ENCODE measurements at regions not wholly inside any gene's neighbourhood (a gene's known extent, or its start where the extent isn't known, plus 50 kb on each side); places are given as distances from the start of the nearest gene placed in this dataset.

DNA sequence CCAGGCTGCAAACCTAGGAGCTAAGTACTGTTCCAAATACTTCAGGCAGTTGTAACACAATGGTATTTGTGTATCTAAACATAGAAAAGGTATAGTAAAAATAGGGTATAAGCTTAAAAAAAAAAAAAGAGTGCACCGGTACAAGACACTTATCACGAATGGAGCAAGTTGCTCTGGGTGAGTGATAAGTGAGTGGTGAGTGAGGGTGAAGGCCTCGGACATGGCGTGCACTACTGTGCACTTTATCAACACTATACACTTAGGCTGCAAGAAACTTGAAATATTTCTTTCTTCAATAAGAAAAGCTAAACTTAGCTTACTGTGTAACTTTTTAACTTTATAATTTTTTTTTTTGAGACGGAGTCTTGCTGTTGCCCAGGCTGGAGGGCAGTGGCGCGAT, 159.5 kb upstream of the PDE10A start:
- no peaks in the 10 kb centered on the region for H3K9me3 Mint-ChIP-seq (ENCODE audit: unreplicated experiment)
- peaks cover 4% of the 10 kb centered on the region for H3K4me1 Mint-ChIP-seq (ENCODE audit: unreplicated experiment)
- DNase-seq (ENCODE audit: low spot score): no peak
- no peaks in the 10 kb centered on the region for H3K27me3 Mint-ChIP-seq (ENCODE audit: unreplicated experiment)
- no peak overlapping the region for H3K27ac Mint-ChIP-seq (ENCODE audit: unreplicated experiment)
- H3K36me3 Mint-ChIP-seq (ENCODE audit: low read depth, unreplicated experiment): no peaks in the 10 kb centered on the region
- TF ChIP-seq, protein P1, sequence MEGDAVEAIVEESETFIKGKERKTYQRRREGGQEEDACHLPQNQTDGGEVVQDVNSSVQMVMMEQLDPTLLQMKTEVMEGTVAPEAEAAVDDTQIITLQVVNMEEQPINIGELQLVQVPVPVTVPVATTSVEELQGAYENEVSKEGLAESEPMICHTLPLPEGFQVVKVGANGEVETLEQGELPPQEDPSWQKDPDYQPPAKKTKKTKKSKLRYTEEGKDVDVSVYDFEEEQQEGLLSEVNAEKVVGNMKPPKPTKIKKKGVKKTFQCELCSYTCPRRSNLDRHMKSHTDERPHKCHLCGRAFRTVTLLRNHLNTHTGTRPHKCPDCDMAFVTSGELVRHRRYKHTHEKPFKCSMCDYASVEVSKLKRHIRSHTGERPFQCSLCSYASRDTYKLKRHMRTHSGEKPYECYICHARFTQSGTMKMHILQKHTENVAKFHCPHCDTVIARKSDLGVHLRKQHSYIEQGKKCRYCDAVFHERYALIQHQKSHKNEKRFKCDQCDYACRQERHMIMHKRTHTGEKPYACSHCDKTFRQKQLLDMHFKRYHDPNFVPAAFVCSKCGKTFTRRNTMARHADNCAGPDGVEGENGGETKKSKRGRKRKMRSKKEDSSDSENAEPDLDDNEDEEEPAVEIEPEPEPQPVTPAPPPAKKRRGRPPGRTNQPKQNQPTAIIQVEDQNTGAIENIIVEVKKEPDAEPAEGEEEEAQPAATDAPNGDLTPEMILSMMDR (IDR thresholded peaks at IDR 0.05; ENCODE audit: unreplicated experiment): no peak
- H3K4me3 Mint-ChIP-seq (ENCODE audit: unreplicated experiment): no peak overlapping the region

DNA sequence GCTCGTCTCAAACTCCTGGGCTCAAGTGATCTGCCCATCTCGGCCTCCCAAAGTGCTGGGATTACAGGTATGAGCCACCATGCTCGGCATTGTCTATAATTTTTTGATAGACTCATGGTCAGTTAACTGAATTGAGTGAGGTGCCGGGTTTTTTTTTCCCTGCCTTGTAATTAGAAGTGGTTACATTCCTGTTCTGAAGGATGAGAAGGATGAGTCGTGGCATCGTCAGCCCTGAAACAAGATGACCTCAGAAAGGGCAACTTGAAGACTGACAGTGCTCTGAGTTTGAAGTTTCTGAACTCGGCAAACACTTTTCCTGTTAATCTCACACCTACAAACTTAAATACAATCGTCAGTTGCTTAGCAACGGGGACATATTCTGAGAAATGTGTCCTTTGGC, 158.7 kb upstream of the PDE10A start:
- H3K27ac Mint-ChIP-seq (ENCODE audit: unreplicated experiment): no peak overlapping the region
- peaks cover 4% of the 10 kb centered on the region for H3K4me1 Mint-ChIP-seq (ENCODE audit: unreplicated experiment)
- DNase-seq (ENCODE audit: low spot score): no peak
- no peaks in the 10 kb centered on the region for H3K36me3 Mint-ChIP-seq (ENCODE audit: low read depth, unreplicated experiment)
- TF ChIP-seq, protein P1 (IDR thresholded peaks at IDR 0.05; ENCODE audit: unreplicated experiment): no peak
- no peaks in the 10 kb centered on the region for H3K9me3 Mint-ChIP-seq (ENCODE audit: unreplicated experiment)
- no peaks in the 10 kb centered on the region for H3K27me3 Mint-ChIP-seq (ENCODE audit: unreplicated experiment)
- no peak overlapping the region for H3K4me3 Mint-ChIP-seq (ENCODE audit: unreplicated experiment)

DNA sequence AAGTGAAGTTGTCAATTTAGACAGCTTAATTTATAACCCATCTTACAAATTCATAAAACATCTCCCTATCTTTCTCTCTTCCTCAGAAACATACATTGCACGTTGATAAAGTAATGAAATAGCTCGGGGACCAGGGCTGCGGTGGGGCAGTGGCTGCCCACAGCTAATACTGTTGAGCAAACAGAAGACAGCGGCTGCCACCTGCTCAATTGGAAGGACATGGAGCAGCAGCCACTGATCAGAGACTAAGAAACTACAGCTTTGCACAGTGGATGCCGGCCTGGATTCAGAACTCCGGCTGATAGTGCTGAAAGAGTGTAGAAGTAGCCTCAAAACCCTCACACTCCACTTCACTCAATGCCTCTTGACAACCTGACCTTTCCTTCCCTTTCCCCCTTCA, 157.9 kb upstream of the PDE10A start:
- H3K4me3 Mint-ChIP-seq (ENCODE audit: unreplicated experiment): no peak overlapping the region
- no peak for DNase-seq (ENCODE audit: low spot score)
- H3K4me1 Mint-ChIP-seq (ENCODE audit: unreplicated experiment): peaks cover 2% of the 10 kb centered on the region
- no peaks in the 10 kb centered on the region for H3K36me3 Mint-ChIP-seq (ENCODE audit: low read depth, unreplicated experiment)
- H3K27me3 Mint-ChIP-seq (ENCODE audit: unreplicated experiment): peaks cover 3% of the 10 kb centered on the region
- no peak overlapping the region for H3K27ac Mint-ChIP-seq (ENCODE audit: unreplicated experiment)
- no peaks in the 10 kb centered on the region for H3K9me3 Mint-ChIP-seq (ENCODE audit: unreplicated experiment)
- TF ChIP-seq, protein P1 (IDR thresholded peaks at IDR 0.05; ENCODE audit: unreplicated experiment): no peak

DNA sequence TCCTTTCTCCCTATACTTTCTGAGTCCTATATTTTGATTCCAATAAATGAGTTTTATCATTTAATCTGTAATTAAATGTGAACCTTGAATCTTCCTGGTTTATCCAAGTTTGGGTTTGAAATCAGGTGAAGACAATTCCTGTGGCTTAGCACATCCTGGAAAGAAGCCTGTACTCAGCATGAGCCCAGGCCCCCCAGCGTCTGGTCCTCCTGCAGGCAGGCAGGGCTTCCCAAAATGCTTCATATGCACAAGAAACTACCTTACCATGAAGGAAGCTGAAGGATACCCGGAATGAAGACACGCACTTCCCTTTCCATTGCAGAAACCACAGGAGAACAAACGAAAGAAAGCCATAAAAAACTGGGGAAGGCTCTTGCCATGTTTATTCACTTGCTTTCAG, 157.4 kb upstream of the PDE10A start:
- H3K4me1 Mint-ChIP-seq (ENCODE audit: unreplicated experiment): peaks cover 2% of the 10 kb centered on the region
- no peak for DNase-seq (ENCODE audit: low spot score)
- no peaks in the 10 kb centered on the region for H3K9me3 Mint-ChIP-seq (ENCODE audit: unreplicated experiment)
- no peaks in the 10 kb centered on the region for H3K36me3 Mint-ChIP-seq (ENCODE audit: low read depth, unreplicated experiment)
- H3K27ac Mint-ChIP-seq (ENCODE audit: unreplicated experiment): no peak overlapping the region
- H3K27me3 Mint-ChIP-seq (ENCODE audit: unreplicated experiment): peaks cover 3% of the 10 kb centered on the region
- H3K4me3 Mint-ChIP-seq (ENCODE audit: unreplicated experiment): no peak overlapping the region
- TF ChIP-seq, protein P1 (IDR thresholded peaks at IDR 0.05; ENCODE audit: unreplicated experiment): no peak

DNA sequence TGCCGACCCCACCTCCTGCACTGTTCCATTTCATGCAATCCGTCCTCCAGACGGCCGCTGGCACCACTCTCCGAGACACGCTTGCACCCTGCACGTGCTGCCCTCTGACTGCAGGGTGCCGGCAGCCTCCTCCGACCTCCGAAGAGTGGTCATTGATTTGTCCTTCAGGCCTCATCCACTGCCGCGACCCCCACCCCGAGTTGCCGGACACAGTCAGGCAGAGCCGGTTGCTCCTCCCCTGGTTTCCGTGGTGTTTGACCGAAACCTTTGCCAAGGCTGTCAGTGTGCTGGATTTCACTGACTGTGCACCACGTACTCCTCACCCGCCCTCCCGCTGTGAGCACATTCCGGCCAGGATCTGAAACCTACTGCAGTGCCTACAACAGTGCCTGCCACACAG, 156.4 kb upstream of the PDE10A start:
- no peak overlapping the region for H3K4me3 Mint-ChIP-seq (ENCODE audit: unreplicated experiment)
- TF ChIP-seq, protein P1 (IDR thresholded peaks at IDR 0.05; ENCODE audit: unreplicated experiment): no peak
- peaks cover 5% of the 10 kb centered on the region for H3K27me3 Mint-ChIP-seq (ENCODE audit: unreplicated experiment)
- no peak for DNase-seq (ENCODE audit: low spot score)
- H3K27ac Mint-ChIP-seq (ENCODE audit: unreplicated experiment): no peak overlapping the region
- H3K9me3 Mint-ChIP-seq (ENCODE audit: unreplicated experiment): no peaks in the 10 kb centered on the region
- H3K4me1 Mint-ChIP-seq (ENCODE audit: unreplicated experiment): peaks cover 2% of the 10 kb centered on the region
- H3K36me3 Mint-ChIP-seq (ENCODE audit: low read depth, unreplicated experiment): no peaks in the 10 kb centered on the region

Data from endothelial cell (in vitro differentiated cells).